ENCODE measurements at regions not wholly inside any gene's neighbourhood (a gene's known extent, or its start where the extent isn't known, plus 50 kb on each side); places are given as distances from the start of the nearest gene placed in this dataset.

GRCh38 chr4:152039691-152040090, 278.9 kb upstream of the GATB start:
- no peak for TF ChIP-seq CTCF (IDR thresholded peaks at IDR 0.05)
- TF ChIP-seq POLR2A (IDR thresholded peaks at IDR 0.05): no peak

All from esophagus squamous epithelium (tissue), 4 donors.